Keratinocyte (primary cell): ENCODE measurements at regions not wholly inside any gene's neighbourhood (a gene's known extent, or its start where the extent isn't known, plus 50 kb on each side); places are given as distances from the start of the nearest gene placed in this dataset.

Experiments
- DNase-seq: peaks from one replicate; pipeline ENCODE4 v3.0.0-alpha.2; 2011; ENCODE audit warnings: low read depth, missing footprints, low spot score
- FAIRE-seq: peaks from 2 replicates; lab custom pipeline; 2011; peaks lifted over from hg19 to GRCh38; lab: Jason Lieb, UNC
- H2AFZ ChIP-seq: 2 replicates; pipeline ENCODE4 v1.6.0; 2012; ENCODE audit warnings: low read length, control low read depth, inconsistent platforms; ENCODE audit not compliant: control insufficient read depth
- H3K27ac ChIP-seq: 2 replicates; pipeline ENCODE4 v1.5.1; 2011; ENCODE audit warnings: low read length; ENCODE audit not compliant: control insufficient read depth, insufficient read depth
- H3K27me3 ChIP-seq: 3 replicates; pipeline ENCODE4 v1.6.0; 2011; ENCODE audit warnings: low read length; ENCODE audit not compliant: control insufficient read depth, insufficient read depth; ENCODE audit errors: extremely low read depth
- H3K36me3 ChIP-seq, 2 experiments: 2 replicates in 1 of 2; 3 replicates in 1 of 2; pipeline ENCODE4 v1.5.1; 2011; ENCODE audit warnings: low read length in 2 of 2, mild to moderate bottlenecking in 1 of 2; ENCODE audit not compliant: control insufficient read depth in 2 of 2, insufficient read depth in 2 of 2; ENCODE audit errors: extremely low read depth in 1 of 2
- H3K4me1 ChIP-seq: 3 replicates; pipeline ENCODE4 v1.5.1; 2011; ENCODE audit warnings: low read length; ENCODE audit not compliant: control insufficient read depth, insufficient read depth; ENCODE audit errors: extremely low read depth
- H3K4me2 ChIP-seq: 3 replicates; pipeline ENCODE4 v1.6.0; 2011; ENCODE audit warnings: low read depth, low read length; ENCODE audit not compliant: control insufficient read depth, insufficient read depth; ENCODE audit errors: extremely low read depth
- H3K4me3 ChIP-seq, 3 experiments: fragments of 200-600 bp in 1 of 3; sonication (generic) in 1 of 3; 2 replicates in 2 of 3; 3 replicates in 1 of 3; pipeline ENCODE4 v1.5.1; 2011 to 2016; ENCODE audit warnings: low read length in 3 of 3, mild to moderate bottlenecking in 3 of 3, control low read depth in 2 of 3, inconsistent platforms in 1 of 3, low read depth in 1 of 3, mixed read lengths in 1 of 3, mixed run types in 1 of 3, moderate library complexity in 1 of 3; ENCODE audit not compliant: control insufficient read depth in 2 of 3, insufficient read depth in 2 of 3; ENCODE audit errors: extremely low read depth in 1 of 3
- H3K79me2 ChIP-seq: 2 replicates; pipeline ENCODE4 v1.6.0; 2012; ENCODE audit warnings: low read length; ENCODE audit not compliant: control insufficient read depth, insufficient read depth
- H3K9ac ChIP-seq: 3 replicates; pipeline ENCODE4 v1.6.0; 2011; ENCODE audit warnings: low read length; ENCODE audit not compliant: control insufficient read depth, insufficient read depth; ENCODE audit errors: extremely low read depth
- H3K9me1 ChIP-seq: 3 replicates; pipeline ENCODE4 v1.6.0; 2011; ENCODE audit warnings: low read length; ENCODE audit not compliant: control insufficient read depth, insufficient read depth; ENCODE audit errors: extremely low read depth
- H3K9me3 ChIP-seq: 2 replicates; pipeline ENCODE4 v1.5.1; 2012; ENCODE audit warnings: low read depth, low read length; ENCODE audit not compliant: control insufficient read depth
- H4K20me1 ChIP-seq: 3 replicates; pipeline ENCODE4 v1.6.0; 2011; ENCODE audit warnings: low read length; ENCODE audit not compliant: control insufficient read depth, insufficient read depth; ENCODE audit errors: extremely low read depth
- EZH2 ChIP-seq: IDR thresholded peaks from one replicate; pipeline ENCODE4 v1.6.1; 2012; ENCODE audit warnings: inconsistent platforms, mild to moderate bottlenecking, low read length, moderate library complexity
- dilution Hi-C: fragments of 300-500 bp; cut with MboI; formaldehyde crosslinking; loops from one replicate; pipeline ENCODE4 v1.7.0; 2020; ENCODE audit warnings: low sequenced_read_pairs; ENCODE audit not compliant: extremely low pct_ligation_motif_present
- TF ChIP-seq, protein P1 (sequence below), 3 experiments: IDR thresholded peaks in 1 of 3; conservative IDR thresholded peaks in 1 of 3; optimal IDR thresholded peaks in 1 of 3; 2 replicates in 2 of 3; 3 replicates in 1 of 3; pipeline versions ENCODE3 to v1.5.1; 2011; ENCODE audit warnings: low read length in 3 of 3, mild to moderate bottlenecking in 3 of 3, moderate library complexity in 2 of 3, control low read depth in 1 of 3, inconsistent platforms in 1 of 3; ENCODE audit not compliant: insufficient read depth in 2 of 3; ENCODE audit errors: extremely low read depth in 1 of 3

DNA sequence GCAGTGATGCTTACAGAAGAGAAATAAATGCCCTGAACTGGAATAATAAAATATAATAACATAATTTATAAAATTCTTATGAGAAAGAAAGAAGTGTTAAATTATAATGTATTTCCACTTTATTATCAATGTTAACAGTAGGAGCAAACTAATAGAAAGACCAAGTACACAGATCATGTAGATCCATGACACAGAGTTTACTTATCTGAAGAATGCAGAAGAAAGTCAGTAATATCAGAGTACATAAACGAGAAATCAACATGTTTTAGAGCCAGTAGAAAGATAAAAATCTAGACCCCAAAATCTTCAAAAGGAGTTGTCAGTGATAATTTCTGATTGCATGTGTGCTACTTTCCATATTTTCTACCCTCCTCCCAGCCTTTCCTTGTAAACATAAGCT lies 334.8 kb upstream of the MANEA start:
- no peak overlapping the region for H3K4me3 ChIP-seq
- dilution Hi-C loops = no loop called here
- TF ChIP-seq, protein P1, sequence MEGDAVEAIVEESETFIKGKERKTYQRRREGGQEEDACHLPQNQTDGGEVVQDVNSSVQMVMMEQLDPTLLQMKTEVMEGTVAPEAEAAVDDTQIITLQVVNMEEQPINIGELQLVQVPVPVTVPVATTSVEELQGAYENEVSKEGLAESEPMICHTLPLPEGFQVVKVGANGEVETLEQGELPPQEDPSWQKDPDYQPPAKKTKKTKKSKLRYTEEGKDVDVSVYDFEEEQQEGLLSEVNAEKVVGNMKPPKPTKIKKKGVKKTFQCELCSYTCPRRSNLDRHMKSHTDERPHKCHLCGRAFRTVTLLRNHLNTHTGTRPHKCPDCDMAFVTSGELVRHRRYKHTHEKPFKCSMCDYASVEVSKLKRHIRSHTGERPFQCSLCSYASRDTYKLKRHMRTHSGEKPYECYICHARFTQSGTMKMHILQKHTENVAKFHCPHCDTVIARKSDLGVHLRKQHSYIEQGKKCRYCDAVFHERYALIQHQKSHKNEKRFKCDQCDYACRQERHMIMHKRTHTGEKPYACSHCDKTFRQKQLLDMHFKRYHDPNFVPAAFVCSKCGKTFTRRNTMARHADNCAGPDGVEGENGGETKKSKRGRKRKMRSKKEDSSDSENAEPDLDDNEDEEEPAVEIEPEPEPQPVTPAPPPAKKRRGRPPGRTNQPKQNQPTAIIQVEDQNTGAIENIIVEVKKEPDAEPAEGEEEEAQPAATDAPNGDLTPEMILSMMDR (optimal IDR thresholded peaks at IDR 0.05 in 1 of 3, IDR thresholded peaks at IDR 0.05 in 1 of 3, conservative IDR thresholded peaks at IDR 0.05 in 1 of 3; ENCODE audit: extremely low read depth in 1 of 3, insufficient read depth in 2 of 3, low read length in 3 of 3) = no peak
- TF ChIP-seq EZH2 = no peak
- H3K4me1 ChIP-seq = no peaks in the 10 kb centered on the region
- no peaks in the 10 kb centered on the region for H3K79me2 ChIP-seq
- H4K20me1 ChIP-seq = no peaks in the 10 kb centered on the region
- H3K9ac ChIP-seq = no peak overlapping the region
- no peaks in the 10 kb centered on the region for H3K36me3 ChIP-seq
- no peaks in the 10 kb centered on the region for H3K9me1 ChIP-seq
- DNase-seq = no peak
- no peaks in the 10 kb centered on the region for H3K9me3 ChIP-seq
- H3K4me2 ChIP-seq = no peak overlapping the region
- no peaks in the 10 kb centered on the region for H3K27me3 ChIP-seq
- H2AFZ ChIP-seq = no peak overlapping the region
- no peak overlapping the region for H3K27ac ChIP-seq
- no peak for FAIRE-seq

DNA sequence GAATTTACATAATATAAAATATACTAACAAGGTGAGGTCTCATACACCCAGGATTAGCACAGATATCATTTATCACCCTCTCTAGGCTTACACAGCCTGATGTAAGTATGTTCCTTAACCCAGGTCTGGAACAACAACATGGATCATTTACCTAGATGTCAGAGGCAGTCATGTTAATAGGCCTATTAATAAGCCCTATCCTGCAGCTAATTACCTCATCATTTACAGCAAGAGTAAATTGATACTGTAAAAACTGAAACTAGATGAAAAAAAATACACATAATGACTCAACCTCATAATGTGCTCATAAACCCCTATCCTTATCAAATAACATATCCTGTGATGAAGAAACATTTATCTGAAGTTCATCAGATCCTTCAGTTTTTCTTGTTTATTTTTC lies 334.3 kb upstream of the MANEA start:
- Histone ChIP-seq H3K9me1 (no peaks in the 10 kb centered on the region), H4K20me1 (no peaks in the 10 kb centered on the region), H3K4me1 (no peaks in the 10 kb centered on the region), H3K9me3 (no peaks in the 10 kb centered on the region), H3K79me2 (no peaks in the 10 kb centered on the region), H2AFZ (no peak overlapping the region), H3K9ac (no peak overlapping the region), H3K27me3 (no peaks in the 10 kb centered on the region), H3K4me3 (no peak overlapping the region), H3K36me3 (no peaks in the 10 kb centered on the region), H3K4me2 (no peak overlapping the region), H3K27ac (no peak overlapping the region)
- DNase-seq = no peak
- dilution Hi-C loops = no loop called here
- FAIRE-seq = no peak
- TF ChIP-seq, protein P1 (optimal IDR thresholded peaks at IDR 0.05 in 1 of 3, IDR thresholded peaks at IDR 0.05 in 1 of 3, conservative IDR thresholded peaks at IDR 0.05 in 1 of 3; ENCODE audit: extremely low read depth in 1 of 3, insufficient read depth in 2 of 3, low read length in 3 of 3) = no peak
- no peak for TF ChIP-seq EZH2
